Hindlimb muscle (tissue), 1 donor: ENCODE measurements at regions not wholly inside any gene's neighbourhood (a gene's known extent, or its start where the extent isn't known, plus 50 kb on each side); places are given as distances from the start of the nearest gene placed in this dataset.
"Not testable (repeated sequence)": the region's sequence is repeated elsewhere in the genome, so short reads cannot be mapped to it uniquely, and the experiment has no call there.

Experiments used
- DNase-seq: peaks from one replicate; pipeline ENCODE4 v3.0.0-alpha.2; 2013

- no peak for DNase-seq
Measured at GRCh38 chr5:121377461-121377860, 474.2 kb upstream of the FTMT start.

GRCh38 chr5:121378046-121378445 is 473.6 kb upstream of the FTMT start:
- no peak for DNase-seq

- no peak for DNase-seq
Measured at GRCh38 chr5:121378559-121379359, 472.9 kb upstream of the FTMT start.

GRCh38 chr5:121380066-121380465 is 471.6 kb upstream of the FTMT start:
- DNase-seq: no peak

GRCh38 chr5:121384359-121384758 is 467.3 kb upstream of the FTMT start:
- no peak for DNase-seq

GRCh38 chr5:121386334-121386733 is 465.3 kb upstream of the FTMT start:
- no peak for DNase-seq

- DNase-seq: no peak
Measured at GRCh38 chr5:121396716-121397115, 455.0 kb upstream of the FTMT start.

- no peak for DNase-seq
Measured at GRCh38 chr5:121399879-121400278, 451.8 kb upstream of the FTMT start.

GRCh38 chr5:121408778-121409177 is 442.9 kb upstream of the FTMT start:
- no peak for DNase-seq

GRCh38 chr5:121415270-121415669 is 436.4 kb upstream of the FTMT start:
- no peak for DNase-seq

- no peak for DNase-seq
Measured at GRCh38 chr5:121421646-121422045, 430.0 kb upstream of the FTMT start.

GRCh38 chr5:121424976-121425375 is 426.7 kb upstream of the FTMT start:
- DNase-seq: no peak

- DNase-seq: no peak
Measured at GRCh38 chr5:121426153-121426552, 425.5 kb upstream of the FTMT start.

- DNase-seq: no peak
Measured at GRCh38 chr5:121429761-121430160, 421.9 kb upstream of the FTMT start.

GRCh38 chr5:121430538-121430937 is 421.1 kb upstream of the FTMT start:
- DNase-seq: no peak

- no peak for DNase-seq
Measured at GRCh38 chr5:121445511-121445910, 406.2 kb upstream of the FTMT start.

- no peak for DNase-seq
Measured at GRCh38 chr5:121462441-121462840, 389.2 kb upstream of the FTMT start.

GRCh38 chr5:121471222-121471621 is 380.5 kb upstream of the FTMT start:
- DNase-seq: not testable (repeated sequence)

GRCh38 chr5:121478636-121479035 is 373.0 kb upstream of the FTMT start:
- DNase-seq: no peak

- DNase-seq: no peak
Measured at GRCh38 chr5:121479337-121479736, 372.3 kb upstream of the FTMT start.

GRCh38 chr5:121485281-121485680 is 366.4 kb upstream of the FTMT start:
- DNase-seq: no peak

- DNase-seq: not testable (repeated sequence)
Measured at GRCh38 chr5:121485999-121486398, 365.7 kb upstream of the FTMT start.

- DNase-seq: no peak
Measured at GRCh38 chr5:121489972-121490371, 361.7 kb upstream of the FTMT start.

GRCh38 chr5:121497176-121497575 is 354.5 kb upstream of the FTMT start:
- no peak for DNase-seq

GRCh38 chr5:121500310-121500709 is 351.4 kb upstream of the FTMT start:
- DNase-seq: no peak
